ENCODE measurements at regions not wholly inside any gene's neighbourhood (a gene's known extent, or its start where the extent isn't known, plus 50 kb on each side); places are given as distances from the start of the nearest gene placed in this dataset.
A peak's percentile ranks its signal among the peaks of the same experiment; 100 is the strongest.

DNA sequence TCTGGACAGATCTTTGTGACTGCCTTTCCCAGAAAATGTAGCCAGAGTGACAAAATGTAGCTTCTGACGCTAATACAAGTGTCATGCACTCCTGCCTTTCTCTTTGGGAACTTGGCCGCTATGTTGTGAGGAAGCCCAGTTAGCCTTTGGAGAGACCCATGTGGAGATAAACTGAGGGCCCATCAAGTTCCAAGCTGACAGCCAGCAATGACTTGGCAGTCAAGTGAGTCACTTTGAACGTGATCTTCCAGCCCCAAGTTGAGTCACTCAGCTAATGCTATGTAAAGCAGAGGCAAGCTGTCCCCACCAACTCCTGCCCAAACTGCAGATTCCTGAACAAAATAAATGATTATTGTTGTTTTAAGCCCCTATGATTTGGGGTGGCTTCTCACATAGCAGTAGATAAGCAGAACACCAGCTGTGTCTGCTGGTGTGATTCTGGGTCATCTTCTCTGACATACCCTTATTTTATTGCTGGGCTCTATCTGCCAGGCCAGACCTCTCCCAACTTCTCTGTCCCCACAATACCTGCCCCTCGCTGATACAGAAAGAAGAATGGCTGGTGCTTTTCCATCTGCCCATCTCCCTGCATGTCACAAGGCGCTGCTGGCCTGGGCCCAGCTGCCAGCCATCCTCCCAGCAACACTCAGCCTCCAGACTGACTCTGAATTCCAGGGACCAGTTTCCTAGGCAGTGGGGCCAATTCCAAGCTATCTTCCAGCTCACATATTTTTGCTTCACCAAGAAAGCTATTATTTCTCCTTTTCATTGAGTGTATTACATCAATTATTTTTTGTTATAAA, 274.8 kb downstream of the LRFN2 start:
- DNase-seq (ENCODE audit: low spot score): no peak

DNA sequence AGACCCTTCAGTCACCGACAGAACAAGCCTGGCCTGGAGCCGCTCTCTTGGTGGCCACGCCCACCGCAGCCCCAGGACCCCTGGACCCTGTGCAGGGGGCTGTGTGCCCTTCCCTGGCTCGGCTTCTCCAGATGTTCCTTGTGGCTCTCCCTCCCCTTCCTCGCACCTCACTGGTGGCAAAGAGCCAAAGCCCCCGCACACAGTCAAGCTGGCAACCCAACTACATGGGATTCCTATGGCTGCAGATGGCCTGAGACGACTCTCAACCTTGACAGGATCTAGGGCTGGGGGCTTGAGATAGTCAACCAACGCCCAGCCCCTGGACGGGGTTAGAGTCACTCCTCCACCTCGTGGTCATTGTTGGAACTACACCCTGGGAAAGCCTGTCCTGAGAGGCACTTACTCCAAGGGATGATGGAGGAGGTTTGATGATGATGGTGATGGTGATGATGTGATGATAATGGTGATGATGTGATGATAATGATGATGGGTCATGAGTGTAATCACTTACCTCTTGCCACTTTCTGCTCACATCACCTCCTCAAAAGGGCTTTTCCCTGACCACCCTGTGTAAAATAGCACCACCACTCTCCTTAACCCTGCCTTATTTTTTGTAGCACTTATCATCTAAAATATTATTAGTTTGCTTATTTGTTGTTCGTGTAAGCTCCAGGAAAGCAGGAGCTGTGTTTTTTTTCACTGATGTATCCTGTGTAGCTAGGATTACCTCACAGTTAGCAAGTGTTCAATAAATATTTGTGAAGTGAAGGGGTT, 278.4 kb downstream of the LRFN2 start:
- DNase-seq (ENCODE audit: low spot score): peak; percentile 42

- DNase-seq (ENCODE audit: low spot score): no peak
Measured at GRCh38 chr6:40307712-40308111, 279.5 kb downstream of the LRFN2 start.

DNA sequence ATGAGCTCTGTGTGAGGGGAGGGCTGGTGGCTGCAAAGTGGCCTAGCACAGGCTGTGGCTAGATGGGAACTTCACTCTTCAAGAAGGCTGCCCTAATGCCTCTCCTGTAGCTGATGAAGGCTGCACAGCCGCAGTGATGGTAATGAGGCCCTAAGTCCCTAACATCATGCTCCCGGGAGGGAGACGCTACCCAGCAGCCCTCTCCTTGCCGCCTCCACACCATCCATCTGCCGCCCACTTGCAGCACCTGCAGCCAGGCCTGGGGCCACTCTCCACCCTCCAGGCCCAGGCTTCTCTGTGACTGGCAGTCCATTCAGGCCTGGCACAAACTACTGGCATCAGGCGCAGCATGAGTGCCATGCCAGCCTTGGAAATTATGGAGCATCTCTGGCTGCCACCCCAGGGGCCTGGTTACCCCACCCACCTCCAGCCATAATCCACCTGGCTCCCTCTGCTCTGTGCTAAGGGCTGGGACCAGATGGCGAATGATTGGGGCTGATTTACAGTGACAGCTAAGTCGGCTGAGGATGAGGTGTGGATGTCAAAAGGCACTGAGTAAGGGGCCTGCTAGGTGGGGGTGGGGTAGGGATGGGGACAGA, 284.2 kb downstream of the LRFN2 start:
- no peak for DNase-seq (ENCODE audit: low spot score)

DNA sequence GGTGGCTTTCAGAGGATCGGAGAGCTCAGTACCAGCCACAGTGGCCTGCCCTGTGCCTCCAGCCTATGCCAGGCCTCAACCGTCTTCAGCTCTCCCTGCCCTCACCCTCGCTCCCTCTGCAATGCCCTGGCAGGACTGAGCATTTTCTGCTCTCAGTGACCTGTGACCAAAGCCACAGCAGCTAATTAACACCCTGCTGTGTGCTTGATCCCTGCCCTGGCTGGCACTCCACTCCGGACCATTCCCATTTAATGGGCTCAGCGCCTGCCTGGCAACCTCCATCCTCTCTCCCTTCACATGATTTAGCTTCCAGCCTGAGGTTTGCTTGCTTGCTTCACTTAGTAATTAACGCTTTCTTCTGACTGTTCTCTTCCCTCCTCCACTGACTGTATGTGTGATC, 287.5 kb downstream of the LRFN2 start:
- DNase-seq (ENCODE audit: low spot score): no peak

- no peak for DNase-seq (ENCODE audit: low spot score)
Measured at GRCh38 chr6:40298207-40298606, 289.0 kb downstream of the LRFN2 start.

GRCh38 chr6:40295251-40295950, 291.8 kb downstream of the LRFN2 start:
- no peak for DNase-seq (ENCODE audit: low spot score)

GRCh38 chr6:40293460-40294185, 293.5 kb downstream of the LRFN2 start:
- no peak for DNase-seq (ENCODE audit: low spot score)

GRCh38 chr6:40293060-40293459, 294.1 kb downstream of the LRFN2 start:
- no peak for DNase-seq (ENCODE audit: low spot score)

- DNase-seq (ENCODE audit: low spot score): no peak
Measured at GRCh38 chr6:40290816-40291215, 296.3 kb downstream of the LRFN2 start.

GRCh38 chr6:40288919-40289318, 298.2 kb downstream of the LRFN2 start:
- no peak for DNase-seq (ENCODE audit: low spot score)

GRCh38 chr6:40287296-40287850, 299.8 kb downstream of the LRFN2 start:
- DNase-seq (ENCODE audit: low spot score): no peak

- DNase-seq (ENCODE audit: low spot score): no peak
Measured at GRCh38 chr6:40286721-40287120, 300.4 kb downstream of the LRFN2 start.

- no peak for DNase-seq (ENCODE audit: low spot score)
Measured at GRCh38 chr6:40285996-40286395, 301.2 kb downstream of the LRFN2 start.

DNA sequence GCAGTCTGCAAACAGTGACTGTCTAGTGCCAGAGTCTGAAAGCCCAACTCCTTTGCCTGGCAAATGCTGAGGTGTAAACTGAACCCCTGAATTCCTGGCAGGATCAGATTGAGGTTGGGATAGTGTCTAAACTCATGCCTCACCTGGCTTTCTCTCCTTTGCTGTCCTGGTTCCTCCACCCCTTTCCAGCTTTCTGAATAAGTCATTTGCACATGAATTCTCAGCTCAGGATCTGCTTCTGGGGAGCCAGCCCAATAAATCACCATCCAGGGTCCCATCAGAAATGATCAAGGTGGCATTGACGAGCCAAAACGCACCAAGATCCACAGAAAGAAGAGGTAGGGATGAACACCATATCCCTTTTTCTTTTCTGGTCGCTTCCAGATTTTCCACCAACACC, 301.6 kb downstream of the LRFN2 start:
- no peak for DNase-seq (ENCODE audit: low spot score)

- no peak for DNase-seq (ENCODE audit: low spot score)
Measured at GRCh38 chr6:40282986-40283385, 304.2 kb downstream of the LRFN2 start.

- DNase-seq (ENCODE audit: low spot score): no peak
Measured at GRCh38 chr6:40281402-40281801, 305.8 kb downstream of the LRFN2 start.

GRCh38 chr6:40280231-40280630, 306.9 kb downstream of the LRFN2 start:
- no peak for DNase-seq (ENCODE audit: low spot score)

DNA sequence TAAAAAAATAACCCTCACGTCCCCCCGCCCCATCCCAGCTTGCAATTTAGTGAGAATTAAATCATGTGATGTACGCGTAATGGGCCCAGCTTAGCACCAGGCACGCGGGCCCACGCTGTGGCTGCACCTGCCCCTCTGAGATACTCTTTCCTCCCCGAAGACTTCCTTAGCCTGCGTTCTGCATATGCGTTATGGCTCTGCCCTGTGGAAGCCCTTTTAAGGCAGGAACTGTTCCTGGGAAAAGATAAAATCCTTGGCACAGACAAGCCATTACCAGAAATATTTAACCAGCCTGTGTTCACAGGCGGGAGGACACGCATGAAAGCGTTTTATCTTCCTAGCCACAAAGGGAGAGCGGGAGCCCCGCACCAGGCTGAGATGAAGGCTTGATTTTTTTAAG, 311.0 kb downstream of the LRFN2 start:
- no peak for DNase-seq (ENCODE audit: low spot score)

- DNase-seq (ENCODE audit: low spot score): no peak
Measured at GRCh38 chr6:40274058-40274457, 313.1 kb downstream of the LRFN2 start.

GRCh38 chr6:40268614-40269013, 318.6 kb downstream of the LRFN2 start:
- no peak for DNase-seq (ENCODE audit: low spot score)

Measured in hematopoietic multipotent progenitor cell treated with erythropoietin and hydrocortisone succinate and interleukin-3 and kit ligand, for 17 days (in vitro differentiated cells).